ENCODE measurements at regions not wholly inside any gene's neighbourhood (a gene's known extent, or its start where the extent isn't known, plus 50 kb on each side); places are given as distances from the start of the nearest gene placed in this dataset.

- intact Hi-C loops (cut with micrococcal nuclease): no loop called here
- Mint-ChIP-seq H3K9me3 (no peaks in the 10 kb centered on the region), H3K27me3 (peaks cover 3% of the 10 kb centered on the region), H3K4me1 (peaks cover 18% of the 10 kb centered on the region), H3K27ac (no peak overlapping the region), H3K36me3 (ENCODE audit: low read depth) (no peaks in the 10 kb centered on the region), H3K4me3 (no peak overlapping the region)
- DNase-seq (no peak), ATAC-seq (ENCODE audit: low read depth) (no peak)
- ChIA-PET POLR2A (no interaction called here), CTCF (no interaction called here)
- no peak for TF ChIP-seq CTCF (IDR thresholded peaks at IDR 0.05)
Measured at GRCh38 chr13:22286338-22286737, 615.5 kb downstream of the FGF9 start.

GRCh38 chr13:22287343-22287920 is 616.6 kb downstream of the FGF9 start:
- H3K27me3 Mint-ChIP-seq: peaks cover 3% of the 10 kb centered on the region
- no peak for TF ChIP-seq CTCF (IDR thresholded peaks at IDR 0.05)
- H3K36me3 Mint-ChIP-seq (ENCODE audit: low read depth): no peaks in the 10 kb centered on the region
- no peaks in the 10 kb centered on the region for H3K9me3 Mint-ChIP-seq
- intact Hi-C loops (cut with micrococcal nuclease): no loop called here
- H3K4me1 Mint-ChIP-seq: peaks cover 18% of the 10 kb centered on the region
- ChIA-PET POLR2A (no interaction called here), CTCF (no interaction called here)
- H3K27ac Mint-ChIP-seq: no peak overlapping the region
- H3K4me3 Mint-ChIP-seq: no peak overlapping the region
- peak; percentile 18 for ATAC-seq (ENCODE audit: low read depth)
- no peak for DNase-seq

- intact Hi-C loops (cut with micrococcal nuclease): no loop called here
- Mint-ChIP-seq H3K4me1 (peaks cover 18% of the 10 kb centered on the region), H3K9me3 (no peaks in the 10 kb centered on the region), H3K36me3 (ENCODE audit: low read depth) (no peaks in the 10 kb centered on the region), H3K27ac (no peak overlapping the region), H3K27me3 (peaks cover 3% of the 10 kb centered on the region), H3K4me3 (no peak overlapping the region)
- TF ChIP-seq CTCF (IDR thresholded peaks at IDR 0.05): no peak
- no peak for DNase-seq
- ChIA-PET CTCF (no interaction called here), POLR2A (no interaction called here)
- ATAC-seq (ENCODE audit: low read depth): no peak
Measured at GRCh38 chr13:22288496-22288895, 617.6 kb downstream of the FGF9 start.

GRCh38 chr13:22289711-22290110 is 618.8 kb downstream of the FGF9 start:
- Mint-ChIP-seq H3K27me3 (no peaks in the 10 kb centered on the region), H3K4me3 (no peak overlapping the region), H3K4me1 (peaks cover 18% of the 10 kb centered on the region), H3K36me3 (ENCODE audit: low read depth) (no peaks in the 10 kb centered on the region), H3K27ac (no peak overlapping the region), H3K9me3 (no peaks in the 10 kb centered on the region)
- DNase-seq (no peak), ATAC-seq (ENCODE audit: low read depth) (no peak)
- ChIA-PET CTCF (no interaction called here), POLR2A (no interaction called here)
- intact Hi-C loops (cut with micrococcal nuclease): no loop called here
- no peak for TF ChIP-seq CTCF (IDR thresholded peaks at IDR 0.05)

GRCh38 chr13:22298530-22298929 is 627.7 kb downstream of the FGF9 start:
- CTCF ChIA-PET: interaction anchor here (0.9 kb wide), 1 partner anchor 683 kb away, joined by 3 read pairs; no protein-coding TSS in a partner anchor
- no peak for DNase-seq

More at GRCh38 chr13:22298530-22298929, 627.7 kb downstream of the FGF9 start:
- TF ChIP-seq CTCF (IDR thresholded peaks at IDR 0.05): no peak
- intact Hi-C loops (cut with micrococcal nuclease): no loop called here
- Mint-ChIP-seq H3K4me3 (no peak overlapping the region), H3K4me1 (no peaks in the 10 kb centered on the region), H3K27me3 (peaks cover 2% of the 10 kb centered on the region), H3K9me3 (peaks cover 21% of the 10 kb centered on the region), H3K27ac (no peak overlapping the region), H3K36me3 (ENCODE audit: low read depth) (no peaks in the 10 kb centered on the region)
- POLR2A ChIA-PET: no interaction called here
- ATAC-seq (ENCODE audit: low read depth): no peak
